HepG2 (cell line): ENCODE measurements at regions not wholly inside any gene's neighbourhood (a gene's known extent, or its start where the extent isn't known, plus 50 kb on each side); places are given as distances from the start of the nearest gene placed in this dataset.

Experiments
- ATAC-seq: fragments of 200-7000 bp; cut with Tn5 transposase; 3 replicates; pipeline ENCODE4 v1.9.1; 2020; ENCODE audit warnings: mild to moderate bottlenecking, moderate library complexity
- BruUV-seq: library from RNA; stranded (reverse); fragments of 400-500 nt; replicated peaks from 2 replicates; lab custom pipeline; 2021; lab: Mats Ljungman, UMichigan
- CTCF ChIA-PET: fragments of 300-600 bp; formaldehyde crosslinking; extraction: SDS; loops from one replicate; lab custom pipeline; 2021; ENCODE audit warnings: low total read pairs, inconsistent platforms, low intra/inter-chr PET ratio; lab: Yijun Ruan, JAX
- POLR2A ChIA-PET: fragments of 350-600 bp; sonication (Branson Sonifier 250); formaldehyde crosslinking; loops from one replicate; lab custom pipeline; 2020; ENCODE audit warnings: antibody characterized with exemption, inconsistent platforms; lab: Yijun Ruan, JAX
- DNase-seq: peaks from one replicate; pipeline ENCODE4 v3.0.0-alpha.2; 2015; ENCODE audit warnings: low spot score
- FAIRE-seq: peaks from 3 replicates; lab custom pipeline; 2011; peaks lifted over from hg19 to GRCh38; lab: Jason Lieb, UNC
- H2AFZ ChIP-seq: one replicate; pipeline ENCODE4 v1.6.1; 2011; ENCODE audit warnings: low read length, inconsistent platforms
- H3K27ac ChIP-seq: fragments of 300-600 bp; 3 replicates; pipeline ENCODE4 v1.8.0; 2011; ENCODE audit warnings: mixed run types, mild to moderate bottlenecking, mixed read lengths, low read length, inconsistent platforms; ENCODE audit not compliant: insufficient read depth; ENCODE audit errors: extremely low read length
- H3K27me3 ChIP-seq, 2 experiments: fragments of 200-600 bp in 1 of 2; 2 replicates in 1 of 2; 3 replicates in 1 of 2; pipeline versions ENCODE4 v1.6.0 to v1.8.0; 2011; ENCODE audit warnings: low read length in 2 of 2, mild to moderate bottlenecking in 2 of 2, moderate library complexity in 2 of 2, inconsistent platforms in 1 of 2; ENCODE audit not compliant: insufficient read depth in 2 of 2, control insufficient read depth in 1 of 2
- H3K36me3 ChIP-seq, 2 experiments: fragments of 200-600 bp in 1 of 2; replicated peaks in 1 of 2; 2 replicates in 1 of 2; 3 replicates in 1 of 2; pipeline versions ENCODE4 v1.5.1 to v1.8.0; 2011; ENCODE audit warnings: low read length in 2 of 2, inconsistent platforms in 1 of 2; ENCODE audit not compliant: insufficient read depth in 2 of 2, control insufficient read depth in 1 of 2
- H3K4me1 ChIP-seq: 2 replicates; pipeline ENCODE4 v1.5.1; 2012; ENCODE audit warnings: low read length, inconsistent platforms; ENCODE audit not compliant: insufficient read depth
- H3K4me2 ChIP-seq: 2 replicates; pipeline ENCODE4 v1.6.0; 2011; ENCODE audit warnings: low read depth, low read length, inconsistent platforms
- H3K4me3 ChIP-seq, 3 experiments: fragments of 200-600 bp in 1 of 3; sonication (generic), shearing (Covaris generic) in 1 of 3; replicated peaks in 1 of 3; 2 replicates each; pipeline ENCODE4 v1.5.1; 2011 to 2016; ENCODE audit warnings: low read length in 3 of 3, inconsistent platforms in 2 of 3, low read depth in 2 of 3, mild to moderate bottlenecking in 2 of 3, control low read depth in 1 of 3, mixed read lengths in 1 of 3; ENCODE audit not compliant: insufficient read depth in 1 of 3
- H3K79me2 ChIP-seq: one replicate; pipeline ENCODE4 v1.6.1; 2011; ENCODE audit warnings: low read length, inconsistent platforms; ENCODE audit not compliant: insufficient read depth
- H3K9ac ChIP-seq: 2 replicates; pipeline ENCODE4 v1.6.0; 2011; ENCODE audit warnings: mild to moderate bottlenecking, low read depth, low read length, inconsistent platforms; ENCODE audit not compliant: insufficient read depth
- H3K9me3 ChIP-seq: 2 replicates; pipeline ENCODE4 v1.5.1; 2012; ENCODE audit warnings: mild to moderate bottlenecking, low read length
- H4K20me1 ChIP-seq: 2 replicates; pipeline ENCODE4 v1.6.0; 2011; ENCODE audit warnings: inconsistent platforms, mild to moderate bottlenecking, low read length, moderate library complexity; ENCODE audit not compliant: insufficient read depth
- GPN1 ChIP-seq: sonication (generic); formaldehyde crosslinking; IDR thresholded peaks from 2 replicates; pipeline ENCODE4 v1.5.1; 2020; ENCODE audit warnings: missing genetic modification reagents, borderline replicate concordance
- HES4 ChIP-seq: sonication (generic); formaldehyde crosslinking; IDR thresholded peaks from 2 replicates; pipeline ENCODE4 v1.9.0; 2021; ENCODE audit warnings: mild to moderate bottlenecking, missing genetic modification reagents, borderline replicate concordance
- KDM6A ChIP-seq: IDR thresholded peaks from 2 replicates; pipeline ENCODE4 v1.6.1; 2016; ENCODE audit warnings: low read depth
- MED8 ChIP-seq: sonication (generic); formaldehyde crosslinking; IDR thresholded peaks from 2 replicates; pipeline ENCODE4 v1.8.1; 2023; ENCODE audit warnings: mild to moderate bottlenecking, missing genetic modification reagents; ENCODE audit not compliant: insufficient replicate concordance
- RBM39 ChIP-seq: fragments of 200-400 bp; formaldehyde crosslinking; IDR thresholded peaks from one replicate; pipeline ENCODE4 v1.6.1; 2018; ENCODE audit warnings: antibody characterized with exemption, mild to moderate bottlenecking, low read depth, low read length; ENCODE audit not compliant: poor library complexity, severe bottlenecking
- YEATS4 ChIP-seq: sonication (generic); formaldehyde crosslinking; IDR thresholded peaks from 2 replicates; pipeline ENCODE4 v1.4.0; 2020; ENCODE audit warnings: missing genetic modification reagents, borderline replicate concordance
- ZNF431 ChIP-seq: sonication (generic); formaldehyde crosslinking; IDR thresholded peaks from 2 replicates; pipeline ENCODE4 v1.9.0; 2022; ENCODE audit warnings: missing genetic modification reagents, low read depth, mild to moderate bottlenecking, borderline replicate concordance
- WGBS: methylation state at CpG from one replicate; pipeline ENCODE4 v1.1.6; 2017; ENCODE audit warnings: low lambda C conversion rate; 5-methylcytosine and 5-hydroxymethylcytosine counted together
- in situ Hi-C: cut with HindIII; loops from 2 replicates; pipeline ENCODE4 v1.10.0; 2017; ENCODE audit warnings: low pct_unique_long_range_greater_than_20kb; ENCODE audit not compliant: extremely low pct_ligation_motif_present
- intact Hi-C: fragments of 100-400 bp; cut with micrococcal nuclease; formaldehyde crosslinking; loops from one replicate; pipeline ENCODE4 v1.10.0; 2022; ENCODE audit not compliant: unreplicated experiment
- TF ChIP-seq, protein P1 (sequence below): sonication (generic); formaldehyde crosslinking; IDR thresholded peaks from 2 replicates; pipeline ENCODE4 v1.4.0; 2020; ENCODE audit warnings: missing genetic modification reagents
- TF ChIP-seq, protein P2 (sequence below): sonication (generic); formaldehyde crosslinking; IDR thresholded peaks from 2 replicates; pipeline ENCODE4 v1.8.0; 2022; ENCODE audit warnings: missing genetic modification reagents, low read depth, mild to moderate bottlenecking, borderline replicate concordance

DNA sequence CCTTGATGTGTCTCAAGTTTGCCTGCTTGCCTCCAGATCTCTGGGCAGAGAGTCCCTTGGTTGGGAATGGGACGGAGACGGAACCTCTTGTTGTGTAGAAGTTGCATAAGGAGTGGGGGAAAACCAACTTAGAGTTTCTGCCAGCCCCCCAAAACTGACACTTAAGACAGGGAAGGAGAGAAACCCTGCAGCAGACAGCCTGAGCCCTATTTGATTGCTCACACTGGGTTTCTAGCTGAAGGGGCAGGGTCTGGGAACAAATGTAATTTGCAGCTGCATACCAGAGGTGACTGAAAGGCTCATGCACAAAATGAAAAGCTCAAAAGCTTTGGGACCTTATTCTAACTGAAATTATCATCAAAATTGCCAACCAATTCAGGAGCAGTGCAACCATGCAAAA, 254.5 kb downstream of the RASEF start:
- CTCF ChIA-PET: no interaction called here
- ATAC-seq (no peak), FAIRE-seq (no peak), DNase-seq (no peak)
- no peaks in the 10 kb centered on the region for H3K36me3 ChIP-seq
- H4K20me1 ChIP-seq: no peaks in the 10 kb centered on the region
- no TSS peak for BruUV-seq
- H3K4me3 ChIP-seq: no peak overlapping the region
- no peak overlapping the region for H3K27ac ChIP-seq
- no peak overlapping the region for H2AFZ ChIP-seq
- no peaks in the 10 kb centered on the region for H3K4me1 ChIP-seq
- in situ Hi-C loops: no loop called here
- intact Hi-C loops: no loop called here
- no peaks in the 10 kb centered on the region for H3K9me3 ChIP-seq
- H3K27me3 ChIP-seq: no peaks in the 10 kb centered on the region
- H3K4me2 ChIP-seq: no peak overlapping the region
- no peak overlapping the region for H3K9ac ChIP-seq
- 53% methylated on average over 2 of the region's 2 CpGs for WGBS
- H3K79me2 ChIP-seq: no peaks in the 10 kb centered on the region
- POLR2A ChIA-PET: no interaction called here
- TF ChIP-seq RBM39 (no peak), YEATS4 (CRISPR knock-in tag) (no peak), GPN1 (no peak), KDM6A (CRISPR knock-in tag) (no peak), MED8 (CRISPR knock-in tag) (no peak), ZNF431 (CRISPR knock-in tag) (no peak), HES4 (CRISPR knock-in tag) (no peak)
- TF ChIP-seq, protein P1, sequence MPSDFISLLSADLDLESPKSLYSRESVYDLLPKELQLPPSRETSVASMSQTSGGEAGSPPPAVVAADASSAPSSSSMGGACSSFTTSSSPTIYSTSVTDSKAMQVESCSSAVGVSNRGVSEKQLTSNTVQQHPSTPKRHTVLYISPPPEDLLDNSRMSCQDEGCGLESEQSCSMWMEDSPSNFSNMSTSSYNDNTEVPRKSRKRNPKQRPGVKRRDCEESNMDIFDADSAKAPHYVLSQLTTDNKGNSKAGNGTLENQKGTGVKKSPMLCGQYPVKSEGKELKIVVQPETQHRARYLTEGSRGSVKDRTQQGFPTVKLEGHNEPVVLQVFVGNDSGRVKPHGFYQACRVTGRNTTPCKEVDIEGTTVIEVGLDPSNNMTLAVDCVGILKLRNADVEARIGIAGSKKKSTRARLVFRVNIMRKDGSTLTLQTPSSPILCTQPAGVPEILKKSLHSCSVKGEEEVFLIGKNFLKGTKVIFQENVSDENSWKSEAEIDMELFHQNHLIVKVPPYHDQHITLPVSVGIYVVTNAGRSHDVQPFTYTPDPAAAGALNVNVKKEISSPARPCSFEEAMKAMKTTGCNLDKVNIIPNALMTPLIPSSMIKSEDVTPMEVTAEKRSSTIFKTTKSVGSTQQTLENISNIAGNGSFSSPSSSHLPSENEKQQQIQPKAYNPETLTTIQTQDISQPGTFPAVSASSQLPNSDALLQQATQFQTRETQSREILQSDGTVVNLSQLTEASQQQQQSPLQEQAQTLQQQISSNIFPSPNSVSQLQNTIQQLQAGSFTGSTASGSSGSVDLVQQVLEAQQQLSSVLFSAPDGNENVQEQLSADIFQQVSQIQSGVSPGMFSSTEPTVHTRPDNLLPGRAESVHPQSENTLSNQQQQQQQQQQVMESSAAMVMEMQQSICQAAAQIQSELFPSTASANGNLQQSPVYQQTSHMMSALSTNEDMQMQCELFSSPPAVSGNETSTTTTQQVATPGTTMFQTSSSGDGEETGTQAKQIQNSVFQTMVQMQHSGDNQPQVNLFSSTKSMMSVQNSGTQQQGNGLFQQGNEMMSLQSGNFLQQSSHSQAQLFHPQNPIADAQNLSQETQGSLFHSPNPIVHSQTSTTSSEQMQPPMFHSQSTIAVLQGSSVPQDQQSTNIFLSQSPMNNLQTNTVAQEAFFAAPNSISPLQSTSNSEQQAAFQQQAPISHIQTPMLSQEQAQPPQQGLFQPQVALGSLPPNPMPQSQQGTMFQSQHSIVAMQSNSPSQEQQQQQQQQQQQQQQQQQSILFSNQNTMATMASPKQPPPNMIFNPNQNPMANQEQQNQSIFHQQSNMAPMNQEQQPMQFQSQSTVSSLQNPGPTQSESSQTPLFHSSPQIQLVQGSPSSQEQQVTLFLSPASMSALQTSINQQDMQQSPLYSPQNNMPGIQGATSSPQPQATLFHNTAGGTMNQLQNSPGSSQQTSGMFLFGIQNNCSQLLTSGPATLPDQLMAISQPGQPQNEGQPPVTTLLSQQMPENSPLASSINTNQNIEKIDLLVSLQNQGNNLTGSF (CRISPR knock-in tag): no peak
- TF ChIP-seq, protein P2, sequence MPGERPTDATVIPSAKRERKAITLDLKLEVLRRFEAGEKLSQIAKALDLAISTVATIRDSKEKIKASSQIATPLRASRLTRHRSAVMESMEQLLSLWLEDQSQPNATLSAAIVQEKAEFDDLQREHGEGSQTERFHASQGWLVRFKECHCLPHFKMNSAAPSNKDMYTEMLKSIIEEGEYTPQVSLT (CRISPR knock-in tag): no peak
